SKM-1 (cell line): ENCODE measurements at regions not wholly inside any gene's neighbourhood (a gene's known extent, or its start where the extent isn't known, plus 50 kb on each side); places are given as distances from the start of the nearest gene placed in this dataset.
A peak's percentile ranks its signal among the peaks of the same experiment; 100 is the strongest.
"Not testable (repeated sequence)": the region's sequence is repeated elsewhere in the genome, so short reads cannot be mapped to it uniquely, and the experiment has no call there.

ENCODE experiments used
- DNase-seq: peaks from one replicate; lab custom pipeline; 2025; ENCODE audit not compliant: unreplicated experiment; lab: John Stamatoyannopoulos, UW

DNA sequence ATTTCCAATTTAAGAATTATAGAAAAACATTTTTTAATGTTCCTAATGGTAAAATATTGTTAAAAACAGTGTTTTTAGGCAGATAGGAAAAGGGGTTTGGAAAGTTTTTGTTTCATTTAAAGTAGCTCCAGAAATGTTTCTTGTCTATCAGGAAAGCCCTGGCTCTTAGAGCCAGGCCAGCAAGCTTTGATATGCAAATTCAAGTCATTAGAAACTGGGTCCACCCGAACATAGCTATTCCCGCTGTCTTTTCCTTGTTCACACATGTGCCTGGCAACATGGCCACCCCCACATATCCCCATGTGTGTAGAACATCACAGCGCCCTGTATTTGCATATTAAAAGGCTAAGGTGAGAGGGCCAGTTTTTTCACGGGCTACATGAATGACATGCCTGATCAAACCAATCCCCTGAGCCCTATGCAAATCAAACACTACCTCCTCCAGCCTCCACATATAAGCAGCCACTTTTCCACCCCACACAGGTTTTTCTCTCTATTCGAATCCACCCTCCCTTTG is 925.3 kb upstream of the CDH10 start:
- DNase-seq, result no peak

DNA sequence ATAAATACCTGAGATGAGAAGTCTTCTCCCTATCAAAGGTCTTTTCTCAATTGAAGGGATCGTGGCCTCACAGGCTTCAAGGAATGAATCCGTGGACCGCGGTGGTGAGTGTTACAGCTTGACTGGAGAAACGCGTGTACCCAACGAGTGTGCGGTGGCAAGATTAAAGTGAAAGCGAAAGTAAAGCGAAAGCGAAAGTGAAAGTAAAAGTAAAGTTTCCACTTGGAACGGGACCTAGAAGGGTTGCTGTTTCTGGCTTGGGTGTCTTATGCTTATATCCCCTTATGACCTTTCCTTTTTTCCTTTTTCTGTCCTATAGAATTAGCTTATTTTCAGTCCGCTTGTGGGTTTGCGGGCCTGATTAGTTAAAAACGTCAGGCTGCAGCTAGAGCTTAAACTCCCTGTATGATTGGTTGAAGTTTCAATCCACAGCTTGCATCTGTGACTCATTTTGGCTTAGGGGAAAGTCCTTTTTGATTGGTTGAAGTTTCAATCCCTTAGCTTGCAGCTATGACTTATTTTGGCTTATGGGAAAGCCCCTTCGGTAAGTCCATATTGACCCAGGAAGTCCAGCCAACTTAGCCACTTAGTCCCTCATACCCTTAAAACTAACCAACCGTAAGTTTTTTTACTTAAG is 924.3 kb upstream of the CDH10 start:
- DNase-seq, result no peak

DNA sequence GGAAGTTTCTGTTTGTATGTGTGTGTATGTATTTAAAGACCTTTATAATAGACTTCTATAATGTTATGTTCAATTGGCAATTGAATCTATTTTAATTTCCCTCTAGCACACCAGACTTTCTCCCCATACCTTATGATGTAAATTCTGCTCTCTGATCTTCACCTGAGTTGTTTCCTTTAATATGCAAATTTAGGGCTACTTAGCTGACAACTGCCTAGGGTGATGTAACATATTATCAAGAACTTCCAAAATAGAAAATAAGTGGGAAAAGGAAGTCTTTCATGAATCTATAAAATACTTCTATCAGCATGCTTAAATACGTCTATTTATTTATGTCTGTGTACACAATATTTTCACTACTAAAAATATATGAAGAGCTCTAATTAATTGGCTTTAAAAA is 923.5 kb upstream of the CDH10 start:
- DNase-seq, result no peak

DNA sequence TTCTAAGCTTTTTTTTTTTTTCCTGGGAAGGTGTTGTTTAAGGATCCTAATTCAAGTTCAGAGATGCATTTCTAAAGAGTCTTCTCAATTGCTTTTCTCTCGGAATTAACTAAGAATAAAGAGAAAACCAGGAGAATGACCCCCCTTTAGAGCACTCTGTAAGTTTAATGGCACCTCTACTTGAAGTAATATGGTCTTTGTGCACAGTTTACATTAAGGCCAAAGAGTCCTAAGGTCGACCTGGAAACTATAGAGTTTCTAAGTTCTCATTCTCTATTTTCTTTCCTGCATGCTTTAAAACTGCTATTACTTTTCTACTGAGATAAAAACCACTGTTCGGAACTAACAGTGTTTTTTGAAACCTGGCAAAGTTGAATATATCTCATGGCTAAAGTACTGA is 923.1 kb upstream of the CDH10 start:
- DNase-seq, result no peak

DNA sequence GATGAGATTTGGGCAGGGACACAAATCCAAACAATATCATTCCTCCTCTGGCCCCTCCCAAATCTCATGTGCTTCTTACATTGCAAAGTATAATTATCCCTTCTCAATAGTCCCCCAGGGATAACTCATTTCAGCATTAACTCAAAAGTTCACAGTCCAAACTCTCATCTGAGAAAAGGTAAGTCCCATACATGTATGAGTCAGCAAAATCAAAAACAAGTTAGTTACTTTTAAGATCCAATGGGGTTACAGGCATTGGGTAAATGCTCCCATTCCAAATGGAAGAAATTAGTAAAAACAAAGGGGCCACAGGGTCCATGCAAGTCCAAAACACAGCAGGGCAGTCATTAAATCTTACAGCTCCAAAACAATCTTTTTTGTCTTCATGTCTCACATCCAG is 917.9 kb upstream of the CDH10 start:
- no peak for DNase-seq

DNA sequence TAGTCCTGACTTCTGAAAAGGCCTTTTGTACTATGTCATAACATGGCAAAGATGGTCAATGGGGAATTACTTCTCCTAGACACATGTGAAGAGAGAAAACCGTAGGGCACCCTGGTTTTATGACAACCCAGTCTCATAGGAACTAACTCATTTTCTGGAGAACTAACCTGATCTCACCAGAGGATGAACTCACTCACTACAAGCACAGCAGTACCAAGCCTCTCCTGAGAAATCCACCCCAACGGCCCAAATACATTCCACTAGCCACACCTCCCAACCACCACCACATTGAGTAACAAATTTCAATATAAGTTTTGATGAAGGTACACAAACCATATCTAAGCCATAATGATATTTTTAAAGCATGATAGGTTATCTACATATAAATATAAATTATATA is 909.3 kb upstream of the CDH10 start:
- no peak for DNase-seq

DNA sequence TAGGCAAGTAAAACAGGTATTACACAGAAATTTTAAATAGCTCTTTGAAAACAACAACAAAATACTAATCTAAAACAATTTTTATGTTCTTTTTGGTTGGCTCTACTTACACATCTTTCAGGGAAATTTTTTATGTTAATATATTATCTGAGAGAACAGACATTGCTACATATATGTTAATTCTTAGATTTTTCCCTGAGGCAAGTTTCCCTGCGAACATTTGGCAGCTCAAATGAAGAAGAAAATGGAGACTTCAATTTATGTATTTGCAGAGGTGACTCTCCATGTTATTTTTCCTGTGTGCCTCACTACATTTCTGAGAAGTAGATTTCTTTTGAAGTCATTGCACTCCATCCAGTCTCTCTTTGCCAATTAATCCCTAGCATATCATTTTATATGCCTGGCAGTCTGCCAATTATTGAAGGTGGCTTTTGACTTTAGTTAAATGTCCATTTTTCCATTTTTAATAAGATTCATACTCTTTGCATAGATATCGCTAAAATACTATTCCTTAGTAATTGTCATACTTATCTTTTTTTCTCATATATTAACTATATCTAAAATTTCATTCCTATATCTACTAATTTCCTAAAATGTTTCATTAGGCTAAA is 908.2 kb upstream of the CDH10 start:
- no peak for DNase-seq

DNA sequence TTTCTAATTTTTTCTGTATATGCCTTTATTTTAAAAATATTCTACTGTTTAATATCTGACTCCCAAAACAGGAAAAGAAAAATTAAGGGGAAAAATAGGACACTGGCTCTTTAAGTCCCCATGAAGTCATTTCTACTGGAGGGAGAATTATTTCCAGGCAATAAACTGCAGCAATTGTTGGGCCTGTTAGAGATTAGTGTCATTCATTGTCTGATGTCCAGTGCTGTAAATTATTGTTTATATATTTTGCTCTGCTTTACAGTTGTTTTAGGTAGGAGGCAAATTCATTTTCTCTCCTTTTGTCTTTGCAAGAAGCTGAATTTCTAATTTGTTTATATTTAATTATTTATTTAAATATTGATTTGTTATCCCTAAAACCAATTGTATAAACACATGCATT is 906.0 kb upstream of the CDH10 start:
- no peak for DNase-seq

DNA sequence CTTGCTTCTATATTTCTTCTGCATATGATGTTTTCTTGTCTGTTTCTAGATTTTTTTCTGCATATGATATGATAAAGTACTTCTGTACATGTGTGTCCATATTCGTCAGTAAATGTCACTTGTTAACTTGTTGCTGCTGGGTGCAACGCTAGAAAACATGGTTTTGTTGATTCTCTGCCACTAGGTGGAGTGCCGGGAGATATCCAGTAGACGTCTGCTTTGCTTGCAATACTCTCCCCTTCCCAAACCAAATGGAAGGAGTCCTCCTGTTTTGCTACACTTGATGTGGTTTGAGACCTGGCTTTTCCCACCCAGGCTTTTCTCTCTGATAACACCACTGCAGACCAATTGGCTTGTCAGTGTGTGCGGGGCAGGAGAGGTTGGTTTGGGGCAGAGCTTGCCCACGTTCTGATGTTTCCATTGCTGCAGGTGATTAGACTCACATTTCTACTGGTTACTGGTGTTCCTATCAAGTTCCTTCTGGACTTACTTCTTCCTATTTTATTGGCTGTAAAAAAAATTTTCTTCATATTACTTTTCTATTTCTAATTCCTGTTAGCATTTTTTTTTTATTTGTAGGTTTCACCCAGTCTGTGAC is 900.0 kb upstream of the CDH10 start:
- DNase-seq, result peak; percentile 8

DNA sequence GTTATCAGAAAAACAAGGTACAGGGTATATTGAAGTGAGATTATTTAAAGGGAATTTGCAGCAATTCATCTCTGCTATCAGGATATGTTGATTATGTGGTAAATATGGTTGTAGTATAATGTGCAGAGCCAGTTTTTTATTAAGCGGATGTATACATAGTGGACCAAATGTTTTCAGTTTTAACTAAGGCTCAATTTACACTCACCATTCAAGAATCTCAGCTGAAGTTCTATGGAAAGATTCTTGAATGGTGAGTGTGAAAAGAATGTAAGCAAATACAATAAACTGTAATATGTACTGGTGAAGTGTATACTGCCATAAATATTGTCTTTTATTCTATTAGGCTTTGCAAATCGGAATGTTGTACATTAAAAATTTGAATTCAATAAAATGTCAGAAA is 895.9 kb upstream of the CDH10 start:
- DNase-seq, result no peak

DNA sequence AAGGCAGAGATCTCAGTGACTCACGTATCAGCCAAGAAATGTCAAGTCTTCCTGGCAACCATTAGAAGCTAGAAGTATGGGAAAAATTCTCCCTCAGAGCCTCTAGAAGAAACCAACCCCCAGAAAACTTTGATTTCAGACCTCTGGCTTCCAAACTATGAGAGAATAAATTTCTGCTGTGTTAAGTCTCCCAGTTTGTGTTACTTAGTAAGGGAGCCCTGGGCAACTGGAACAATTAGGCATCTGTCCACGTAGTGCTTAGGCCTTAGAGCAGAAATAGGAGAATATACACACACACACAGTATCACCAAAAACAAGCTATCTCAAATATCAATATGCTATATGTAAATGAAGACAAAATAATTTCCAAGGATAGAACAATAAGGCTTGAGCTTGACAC is 894.8 kb upstream of the CDH10 start:
- DNase-seq, result no peak

DNA sequence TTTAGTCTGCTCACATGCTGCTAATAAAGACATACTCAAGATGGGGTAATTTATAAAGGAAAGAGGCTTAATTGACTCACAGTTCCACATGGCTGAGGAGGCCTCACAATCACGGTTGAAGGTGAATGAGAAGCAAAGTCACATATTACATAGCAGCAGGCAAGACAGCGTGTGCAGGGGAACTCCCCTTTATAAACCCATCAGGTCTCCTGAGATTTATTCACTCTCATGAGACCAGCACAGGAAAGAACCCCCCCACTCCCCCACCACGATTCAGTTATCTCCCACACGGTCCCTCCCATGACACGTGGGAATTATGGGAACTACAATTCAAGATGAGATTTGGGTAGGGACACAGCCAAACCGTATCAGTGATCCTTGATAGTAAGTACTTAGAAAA is 891.7 kb upstream of the CDH10 start:
- not testable (repeated sequence) for DNase-seq

DNA sequence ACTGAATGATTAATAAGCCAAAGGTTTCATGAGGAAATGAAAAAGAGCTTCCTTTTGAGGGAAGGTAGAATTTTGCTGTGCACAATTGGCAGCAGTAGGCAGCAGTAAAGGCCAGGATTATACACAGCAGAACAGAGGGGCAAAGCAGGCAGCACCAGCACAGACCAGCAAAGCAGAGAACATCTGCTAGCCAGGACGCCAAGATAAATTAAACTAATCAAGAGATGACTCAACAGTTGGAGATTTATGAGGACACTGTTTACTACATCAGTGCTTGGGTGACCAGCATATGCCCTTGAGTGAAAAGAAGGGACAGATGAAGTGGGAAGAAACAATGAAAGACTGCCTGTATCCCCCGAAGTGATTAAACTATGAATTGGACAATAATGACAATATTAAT is 871.4 kb upstream of the CDH10 start:
- DNase-seq, result no peak

DNA sequence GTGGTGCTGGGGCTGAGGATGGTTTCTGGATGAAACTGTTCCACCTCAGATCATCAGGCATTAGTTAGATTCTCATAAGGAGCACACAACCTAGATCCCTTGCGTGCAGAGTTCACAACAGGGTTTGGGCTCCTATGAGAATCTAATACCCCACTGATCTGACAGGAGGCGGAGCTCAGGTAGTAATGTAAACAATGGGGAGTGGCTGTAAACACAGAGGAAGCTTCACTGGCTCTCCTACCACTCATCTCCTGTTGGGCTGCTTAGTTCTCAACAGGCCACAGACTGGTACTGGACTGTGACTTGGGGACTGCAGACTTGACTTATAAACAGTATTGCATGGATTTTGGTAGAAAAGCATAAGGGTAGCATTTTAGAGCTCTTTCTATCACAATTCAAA is 870.7 kb upstream of the CDH10 start:
- DNase-seq, result no peak

DNA sequence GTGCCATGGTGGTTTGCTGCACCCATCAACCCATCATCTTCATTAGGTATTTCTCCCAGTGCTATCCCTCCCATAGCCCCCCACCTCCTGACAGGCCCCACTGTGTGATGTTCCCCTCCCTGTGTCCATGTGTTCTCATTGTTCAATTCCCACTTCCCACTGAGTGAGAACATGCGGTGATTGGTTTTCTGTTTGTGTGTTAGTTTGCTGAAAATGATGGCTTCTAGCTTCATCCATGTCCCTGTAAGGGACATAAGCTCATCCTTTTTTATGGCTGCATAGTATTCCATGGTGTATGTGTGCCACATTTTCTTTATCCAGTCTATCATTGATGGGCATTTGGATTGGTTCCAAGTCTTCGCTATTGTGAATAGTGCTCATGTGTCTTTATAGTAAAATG is 865.9 kb upstream of the CDH10 start:
- not testable (repeated sequence) for DNase-seq

DNA sequence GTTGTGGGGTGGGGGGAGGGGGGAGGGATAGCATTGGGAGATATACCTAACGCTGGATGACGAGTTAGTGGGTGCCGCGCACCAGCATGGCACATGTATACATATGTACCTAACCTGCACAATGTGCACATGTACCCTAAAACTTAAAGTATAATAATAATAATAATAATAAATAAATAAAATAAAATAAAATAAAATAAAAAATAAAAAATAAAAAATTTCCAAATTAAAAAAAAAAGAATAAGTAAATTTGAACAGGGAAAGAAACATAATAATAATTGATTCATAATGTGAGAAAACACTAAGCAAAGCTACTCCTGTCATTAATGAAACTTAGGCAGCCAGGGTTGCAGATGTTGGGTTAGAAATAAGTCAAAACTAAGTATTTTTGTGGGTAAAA is 863.2 kb upstream of the CDH10 start:
- DNase-seq, result not testable (repeated sequence)

DNA sequence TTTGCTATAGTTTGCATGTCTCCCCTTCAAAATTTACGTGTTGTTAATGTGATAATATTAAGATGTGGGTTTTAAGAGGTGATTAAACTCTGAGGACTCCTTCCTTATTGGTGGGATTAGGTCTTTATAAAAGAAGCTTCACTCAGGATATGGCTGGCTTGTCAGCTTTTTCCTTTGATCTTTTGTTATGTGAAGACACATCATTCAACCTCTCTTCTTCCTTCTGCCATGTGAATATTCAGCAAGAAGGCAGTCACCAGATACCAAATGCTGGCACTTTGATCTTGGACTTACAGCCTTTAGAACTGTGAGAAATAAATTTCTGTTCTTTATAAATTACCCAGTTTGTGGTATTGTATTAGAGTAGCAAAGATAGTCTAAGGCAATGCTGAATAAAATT is 855.9 kb upstream of the CDH10 start:
- no peak for DNase-seq

DNA sequence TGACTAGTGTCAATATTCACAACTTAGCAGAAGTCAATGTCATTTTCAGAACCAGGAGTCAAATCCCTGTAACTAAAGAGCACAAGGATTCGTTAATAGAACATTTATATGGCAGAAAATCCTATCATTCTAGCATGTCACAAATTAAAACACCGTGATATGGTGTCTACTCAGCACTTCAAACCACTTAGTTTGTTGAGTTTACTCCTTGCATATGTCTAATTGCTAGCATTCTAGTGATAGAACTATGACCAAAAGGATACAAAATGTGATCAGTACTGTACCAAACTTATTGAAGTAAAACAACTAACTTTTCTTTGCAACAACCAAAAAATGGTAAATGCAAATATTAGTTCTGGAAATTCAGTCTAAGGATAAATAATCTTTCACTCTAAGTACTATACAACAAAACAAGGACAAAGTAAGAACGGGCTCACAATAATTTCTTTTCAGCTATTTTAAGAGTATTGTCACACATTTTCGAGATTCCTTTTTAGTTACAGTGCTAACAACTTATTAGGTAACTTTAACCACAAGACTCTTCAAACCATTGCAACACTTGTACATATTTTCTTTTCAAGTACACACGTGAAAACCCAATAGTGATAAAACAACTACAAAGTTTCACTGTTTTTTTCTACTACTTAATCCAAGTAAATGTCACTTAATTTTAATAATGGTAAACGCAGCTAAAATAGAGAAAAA is 845.2 kb upstream of the CDH10 start:
- no peak for DNase-seq

DNA sequence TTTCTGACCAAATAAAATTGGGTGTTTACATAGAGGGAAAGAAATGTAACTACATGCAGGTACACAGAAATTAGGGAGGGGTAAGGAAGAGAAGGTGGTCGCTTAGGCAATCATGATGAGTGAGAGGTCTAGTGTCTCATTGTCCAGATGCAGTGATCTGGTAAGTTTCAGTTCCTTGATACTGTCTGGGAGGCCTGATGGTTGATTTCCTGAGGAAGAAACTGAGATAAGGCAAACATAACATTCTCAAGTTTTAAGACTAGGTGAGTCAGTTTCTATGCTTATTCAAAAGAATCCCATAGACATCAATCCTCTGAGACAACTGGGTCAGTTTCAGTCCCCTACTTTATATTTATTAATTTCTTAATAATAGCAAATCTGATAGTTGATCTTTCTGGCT is 843.3 kb upstream of the CDH10 start:
- no peak for DNase-seq

DNA sequence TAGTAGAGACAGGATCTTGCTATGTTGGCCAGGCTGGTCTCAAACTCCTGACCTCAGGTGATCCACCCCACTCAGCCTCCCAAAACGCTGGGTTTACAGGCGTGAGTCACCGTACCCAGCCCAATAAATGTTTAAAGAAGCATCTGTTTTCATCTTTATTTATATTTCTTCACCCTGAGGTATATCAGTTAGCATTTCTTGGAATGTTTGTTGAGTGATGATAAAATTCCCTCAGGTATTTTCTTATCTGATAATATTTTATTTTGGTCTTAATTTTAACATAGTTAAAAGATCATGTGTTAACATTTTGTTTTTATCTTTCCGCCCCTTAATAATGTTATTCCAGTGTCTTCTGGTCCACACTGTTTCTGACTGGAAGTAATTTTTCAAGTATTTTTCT is 839.6 kb upstream of the CDH10 start:
- no peak for DNase-seq

DNA sequence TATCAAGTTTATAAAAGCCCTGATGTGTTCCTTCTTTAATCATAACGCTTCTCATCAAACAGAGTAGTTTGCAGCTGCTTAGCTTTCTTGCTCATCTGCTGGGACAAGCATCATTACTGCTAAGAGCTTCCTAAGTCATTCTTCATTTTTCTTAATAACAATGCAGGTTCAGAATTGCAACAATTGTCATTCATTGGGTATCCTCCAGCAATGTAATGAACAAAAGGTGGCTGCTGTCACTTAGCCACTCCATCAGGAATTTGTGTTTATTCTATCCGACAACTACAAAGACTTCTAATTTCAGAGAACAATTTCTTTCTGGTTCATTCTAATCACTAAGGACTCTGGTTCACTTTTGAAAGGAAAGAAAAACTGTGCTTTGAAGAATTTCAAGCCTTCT is 836.7 kb upstream of the CDH10 start:
- DNase-seq, result no peak

DNA sequence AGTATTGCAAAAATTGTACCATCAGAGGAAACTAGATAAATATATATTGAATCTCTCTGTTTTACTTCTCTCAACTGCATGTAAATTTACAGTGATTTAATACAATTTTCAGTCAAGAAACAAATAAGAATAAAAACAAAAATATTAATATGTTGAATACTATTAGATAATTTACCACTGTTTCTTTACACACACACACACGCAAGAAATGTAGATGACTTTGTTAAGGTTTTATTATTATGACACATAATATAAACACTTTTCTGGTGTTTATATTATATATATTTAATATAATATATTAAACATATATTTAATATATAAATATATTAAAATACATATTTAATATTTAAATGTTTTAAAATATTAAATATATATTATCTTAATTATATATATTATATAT is 814.3 kb upstream of the CDH10 start:
- DNase-seq, result no peak
